ENCODE measurements at regions not wholly inside any gene's neighbourhood (a gene's known extent, or its start where the extent isn't known, plus 50 kb on each side); places are given as distances from the start of the nearest gene placed in this dataset.

- TF ChIP-seq SRF (IDR thresholded peaks at IDR 0.05; ENCODE audit: low read depth in 2 of 2, low read length in 2 of 2): no peak
Measured at GRCh38 chr2:118604811-118605210, 242.6 kb downstream of the EN1 start (continued).

- H3K79me2 ChIP-seq (ENCODE audit: control insufficient read depth, insufficient read depth, low read length): no peaks in the 10 kb centered on the region
- FAIRE-seq: no peak
- H4K20me1 ChIP-seq (ENCODE audit: control insufficient read depth, insufficient read depth): no peaks in the 10 kb centered on the region
- no peaks in the 10 kb centered on the region for H3K4me1 ChIP-seq (ENCODE audit: control insufficient read depth, insufficient read depth, low read length)
- 6% methylated on average over 4 of the region's 4 CpGs for WGBS (ENCODE audit: insufficient coverage, insufficient replicate concordance, low lambda C conversion rate, missing lambda C conversion rate)
- RAD21 ChIA-PET (ENCODE audit: unreplicated experiment): no interaction called here
- BruUV-seq (replicated peaks): no TSS peak
- in situ Hi-C loops (cut with MboI) (no loop called here), intact Hi-C loops (cut with micrococcal nuclease; ENCODE audit: unreplicated experiment) (no loop called here)
- H3K4me3 ChIP-seq: no peak overlapping the region
- no peak for DNase-seq (ENCODE audit: low read depth, low spot score)
- POLR2A ChIA-PET: no interaction called here
- H3K4me2 ChIP-seq (ENCODE audit: control insufficient read depth, insufficient read depth): no peak overlapping the region
- H2AFZ ChIP-seq (ENCODE audit: control insufficient read depth, low read depth, low read length): no peak overlapping the region
- no peaks in the 10 kb centered on the region for H3K9me3 ChIP-seq (replicated peaks; ENCODE audit: control insufficient read depth, insufficient read depth, low read length)
- no peaks in the 10 kb centered on the region for H3K36me3 ChIP-seq (ENCODE audit: control insufficient read depth in 2 of 2, insufficient read depth in 2 of 2, low read length in 1 of 2)
- no peaks in the 10 kb centered on the region for H3K27me3 ChIP-seq (replicated peaks in 1 of 2; ENCODE audit: control insufficient read depth in 2 of 2, insufficient read depth in 2 of 2, low read length in 1 of 2)
- TF ChIP-seq NRF1 (conservative IDR thresholded peaks at IDR 0.05; ENCODE audit: low read depth, low read length) (no peak), MEF2B (IDR thresholded peaks at IDR 0.05; ENCODE audit: partially characterized antibody, poor library complexity, severe bottlenecking) (no peak), SUZ12 (IDR thresholded peaks at IDR 0.05; ENCODE audit: unreplicated experiment) (no peak), BACH1 (IDR thresholded peaks at IDR 0.05; ENCODE audit: borderline replicate concordance) (no peak), NKRF (conservative IDR thresholded peaks at IDR 0.05) (no peak), ZBTB11 (CRISPR knock-in tag; IDR thresholded peaks at IDR 0.05) (no peak), ZBED1 (IDR thresholded peaks at IDR 0.05; ENCODE audit: borderline replicate concordance) (no peak), IKZF2 (IDR thresholded peaks at IDR 0.05) (no peak), JUND (IDR thresholded peaks at IDR 0.05; ENCODE audit: low read depth, low read length) (no peak), CREB1 (IDR thresholded peaks at IDR 0.05; ENCODE audit: low read depth) (no peak), HCFC1 (IDR thresholded peaks at IDR 0.05; ENCODE audit: low read length) (no peak), RELB (IDR thresholded peaks at IDR 0.05; ENCODE audit: low read depth) (no peak)
- SMC1A ChIA-PET (ENCODE audit: uncharacterized antibody, unreplicated experiment): no interaction called here
- no peak overlapping the region for H3K27ac ChIP-seq (ENCODE audit: control insufficient read depth, insufficient read depth)
- CTCF ChIA-PET: no interaction called here
- ATAC-seq: no peak
- no peak overlapping the region for H3K9ac ChIP-seq (ENCODE audit: control insufficient read depth, insufficient read depth, low read length)
Measured at GRCh38 chr2:118604371-118604770, 243.1 kb downstream of the EN1 start.

All from GM12878 (cell line).